ENCODE measurements at regions not wholly inside any gene's neighbourhood (a gene's known extent, or its start where the extent isn't known, plus 50 kb on each side); places are given as distances from the start of the nearest gene placed in this dataset.
"Not testable (repeated sequence)": the region's sequence is repeated elsewhere in the genome, so short reads cannot be mapped to it uniquely, and the experiment has no call there.

DNA sequence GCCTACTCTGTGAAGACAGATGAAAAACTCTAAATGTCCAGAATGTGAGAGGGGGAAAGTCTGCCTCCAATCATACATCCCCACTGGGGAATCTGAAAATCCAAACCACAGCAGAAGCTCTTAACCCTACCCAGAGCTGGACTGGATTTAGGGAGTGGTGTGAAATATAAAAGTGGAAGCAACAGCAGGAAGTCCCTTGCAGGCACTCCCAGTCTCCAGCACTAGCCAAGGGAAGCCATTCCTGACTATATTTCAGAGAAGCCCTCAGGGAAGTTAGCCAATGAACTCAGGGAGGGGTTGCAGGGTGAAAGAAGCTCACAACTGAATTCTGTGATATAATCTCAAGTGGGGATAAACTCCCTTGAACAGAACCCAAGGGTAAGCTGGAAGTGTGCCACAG, 51.5 kb downstream of the CRPPA start:
- no peak for DNase-seq (ENCODE audit: low spot score)

DNA sequence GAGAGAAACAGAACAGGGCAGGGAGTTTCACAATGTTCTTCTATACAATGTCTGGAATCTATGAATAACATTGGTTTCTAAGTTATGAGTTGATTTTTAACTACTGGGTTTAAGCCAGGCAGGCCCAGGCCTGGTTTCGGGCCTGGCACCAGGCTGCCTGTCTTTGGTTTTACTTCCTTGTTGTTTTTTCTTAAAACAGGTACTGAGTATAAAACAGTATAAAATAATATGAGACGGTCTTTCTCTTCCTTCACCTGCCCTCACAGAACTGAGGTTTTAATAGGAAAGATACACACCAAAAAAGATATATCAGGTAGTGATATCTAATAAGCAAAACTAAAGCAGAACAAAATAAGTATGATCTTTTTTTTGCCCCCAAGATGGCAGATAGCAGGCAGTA, 52.0 kb downstream of the CRPPA start:
- not testable (repeated sequence) for DNase-seq (ENCODE audit: low spot score)

DNA sequence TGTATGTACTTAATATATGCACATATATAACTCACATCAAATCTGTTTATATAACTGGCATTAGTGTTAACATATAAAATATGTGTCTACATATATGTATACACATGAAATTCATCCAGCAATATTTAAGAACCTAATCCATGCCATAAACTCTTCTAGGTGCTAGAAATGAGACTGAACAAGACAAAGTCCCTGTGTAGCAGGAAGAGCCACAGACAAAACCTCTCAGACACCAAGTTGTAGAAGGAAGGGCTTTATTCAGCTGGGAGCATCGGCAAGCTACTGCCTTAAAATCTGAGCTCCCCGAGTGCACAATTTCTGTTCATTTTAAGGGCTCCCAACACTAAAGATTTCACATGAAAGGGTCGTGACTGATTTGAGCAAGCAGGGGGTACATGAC, 52.5 kb downstream of the CRPPA start:
- DNase-seq (ENCODE audit: low spot score) = no peak

DNA sequence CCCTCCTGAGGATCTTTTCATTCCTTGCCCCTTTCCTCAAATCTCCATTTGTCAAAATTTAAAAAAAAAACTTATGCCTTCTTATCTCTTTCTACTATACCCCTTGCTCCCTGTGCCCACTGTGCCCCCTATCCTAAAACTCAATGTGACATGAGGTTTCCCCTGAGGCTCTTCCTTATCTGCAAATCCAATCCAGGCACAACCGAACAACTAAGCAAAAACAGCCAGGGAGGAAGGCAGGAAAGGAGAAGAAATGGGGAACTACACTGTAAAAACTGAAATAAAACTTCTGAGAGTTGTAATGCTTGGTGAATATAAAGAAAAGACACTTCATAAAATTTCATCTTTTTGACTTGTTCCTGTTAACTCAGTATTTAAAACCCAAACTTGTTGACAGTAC, 54.2 kb downstream of the CRPPA start:
- DNase-seq (ENCODE audit: low spot score) = no peak

DNA sequence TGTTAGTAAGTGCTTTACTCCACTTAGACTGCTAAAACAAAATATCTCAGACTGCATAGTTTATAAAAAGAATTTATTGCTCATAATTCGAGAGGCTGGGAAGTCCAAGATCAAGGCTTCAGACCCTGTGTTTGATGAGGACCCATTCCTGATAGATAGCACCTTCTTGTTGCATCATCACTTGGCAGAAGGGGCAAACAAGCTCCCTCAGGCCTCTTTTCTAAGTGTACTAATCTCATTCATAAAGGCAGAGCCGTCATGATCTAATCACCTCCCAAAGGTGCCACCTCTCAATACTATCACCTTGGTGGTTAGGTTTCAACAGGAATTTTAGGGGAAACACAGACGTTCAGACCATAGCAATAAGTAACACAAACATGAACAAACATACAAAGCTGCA, 55.4 kb downstream of the CRPPA start:
- no peak for DNase-seq (ENCODE audit: low spot score)

DNA sequence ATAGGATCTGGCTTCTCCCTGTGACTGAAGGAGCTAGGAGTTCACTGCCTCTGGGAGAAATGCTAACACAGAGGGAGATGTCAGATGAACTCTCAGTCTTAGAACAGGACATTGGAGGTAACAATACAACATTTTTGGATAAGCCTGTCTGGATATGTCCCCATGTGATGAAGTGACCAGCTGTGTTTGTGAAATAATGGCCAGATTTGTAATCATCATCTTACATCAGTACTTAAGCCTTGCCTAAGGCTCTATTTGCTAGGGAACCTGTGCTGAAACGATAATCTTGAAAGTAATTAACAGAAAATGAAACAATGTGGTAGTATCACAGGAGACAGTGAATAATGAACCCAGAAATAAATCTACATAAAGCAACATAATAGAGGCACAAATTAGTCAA, 56.2 kb downstream of the CRPPA start:
- DNase-seq (ENCODE audit: low spot score) = no peak

DNA sequence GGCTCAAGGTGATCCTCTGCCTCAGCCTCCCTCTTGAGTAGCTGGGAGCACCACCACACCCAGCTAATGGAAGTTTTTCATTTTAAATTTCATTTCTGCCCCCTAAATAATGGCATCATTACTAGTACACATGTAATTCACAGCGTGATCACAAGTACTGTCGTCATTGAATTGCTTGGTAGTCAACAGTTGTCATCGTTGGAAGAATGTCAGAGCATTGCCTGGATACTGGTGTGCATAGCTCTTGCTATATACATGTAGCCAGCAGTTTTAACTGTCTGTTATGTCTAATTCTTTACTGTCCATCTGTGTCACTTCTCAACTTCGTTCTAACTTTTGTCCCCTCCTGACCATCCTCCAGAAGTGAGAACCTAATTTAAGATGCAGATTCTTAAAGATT, 62.1 kb downstream of the CRPPA start:
- no peak for DNase-seq (ENCODE audit: low spot score)

DNA sequence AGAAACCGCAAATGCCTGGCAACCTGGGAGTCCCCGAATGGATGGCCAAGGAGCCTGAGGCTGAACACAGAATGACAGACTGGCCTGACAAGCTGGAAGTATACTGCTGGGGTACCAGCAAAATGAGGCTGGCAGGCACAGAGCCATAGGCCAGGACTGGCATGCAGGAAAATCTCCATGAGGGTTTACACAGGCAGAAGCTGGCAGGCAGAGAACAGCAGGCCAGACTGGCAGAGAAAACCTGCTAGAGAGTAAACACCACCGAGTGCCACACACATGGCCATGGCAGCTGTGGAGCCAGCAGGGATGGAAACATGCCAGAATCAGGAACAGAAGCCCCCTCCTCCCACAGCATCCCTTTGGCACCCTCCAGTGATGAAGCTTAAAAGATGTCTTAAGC, 63.4 kb downstream of the CRPPA start:
- DNase-seq (ENCODE audit: low spot score) = no peak

DNA sequence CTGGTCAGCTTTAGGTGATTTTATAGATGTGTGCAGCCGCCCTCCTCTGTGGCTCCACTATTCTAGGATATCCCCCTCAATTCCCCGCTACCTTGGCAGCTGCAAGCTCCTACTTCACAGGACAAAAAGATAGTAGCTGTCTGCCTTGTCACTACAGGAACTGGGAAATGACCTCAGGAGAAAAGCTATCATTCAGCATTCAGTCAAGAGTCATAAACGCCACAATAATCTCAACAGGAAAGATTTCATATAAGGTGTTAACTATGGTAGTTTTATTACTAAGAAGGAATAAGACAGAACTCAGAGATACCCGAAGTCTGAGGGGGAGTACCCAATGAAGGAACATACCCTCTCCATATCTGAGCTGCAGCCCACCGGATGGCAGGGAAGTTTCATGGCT, 63.9 kb downstream of the CRPPA start:
- no peak for DNase-seq (ENCODE audit: low spot score)

DNA sequence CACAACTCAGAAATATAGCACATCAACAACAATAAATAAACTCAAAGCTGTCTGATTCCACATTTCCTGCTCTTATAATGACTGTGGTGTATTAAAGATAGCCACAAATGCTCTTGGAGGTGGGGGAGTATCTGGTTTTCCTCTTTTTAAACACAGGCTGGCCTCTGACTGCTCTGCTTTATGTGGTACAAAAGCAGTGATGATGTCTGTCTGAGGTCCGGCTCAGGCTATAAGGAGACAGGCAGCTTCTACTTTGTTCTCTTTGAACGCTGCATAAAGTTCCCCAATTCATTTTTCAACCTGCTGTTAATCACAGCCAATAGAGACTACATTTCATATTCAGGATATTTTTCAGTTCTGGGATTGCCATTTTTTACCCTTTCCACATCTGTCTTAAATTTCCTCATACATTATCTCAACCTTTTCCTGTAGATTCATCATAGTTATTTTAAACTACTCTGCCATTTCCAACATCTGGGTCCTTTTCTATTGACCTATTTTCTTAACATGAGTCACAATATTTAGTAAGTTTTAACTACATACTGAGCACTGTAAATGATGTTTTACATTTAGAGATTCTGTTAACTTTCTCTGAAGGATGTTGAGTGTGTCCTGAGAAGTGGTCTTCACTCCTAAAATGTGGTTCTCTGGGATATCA, 64.9 kb downstream of the CRPPA start:
- no peak for DNase-seq (ENCODE audit: low spot score)

DNA sequence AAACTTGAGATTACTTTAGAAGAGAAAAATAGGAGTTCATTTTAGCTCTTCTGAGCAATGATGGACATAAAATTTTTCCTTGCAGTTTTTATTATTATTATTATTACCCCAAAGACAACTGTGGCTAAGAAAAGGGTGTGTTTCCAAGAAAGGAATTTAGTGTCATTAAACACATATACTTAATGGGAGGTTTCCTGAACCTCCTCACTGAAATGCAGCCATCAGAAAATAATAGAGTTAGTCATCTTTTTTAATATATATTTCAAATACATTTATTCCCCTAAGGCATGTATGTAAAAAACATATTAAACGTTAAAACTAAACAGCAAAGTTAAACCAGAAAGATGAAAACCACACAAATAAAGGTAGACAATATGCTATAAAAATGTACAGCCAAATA, 66.8 kb downstream of the CRPPA start:
- DNase-seq (ENCODE audit: low spot score) = no peak

DNA sequence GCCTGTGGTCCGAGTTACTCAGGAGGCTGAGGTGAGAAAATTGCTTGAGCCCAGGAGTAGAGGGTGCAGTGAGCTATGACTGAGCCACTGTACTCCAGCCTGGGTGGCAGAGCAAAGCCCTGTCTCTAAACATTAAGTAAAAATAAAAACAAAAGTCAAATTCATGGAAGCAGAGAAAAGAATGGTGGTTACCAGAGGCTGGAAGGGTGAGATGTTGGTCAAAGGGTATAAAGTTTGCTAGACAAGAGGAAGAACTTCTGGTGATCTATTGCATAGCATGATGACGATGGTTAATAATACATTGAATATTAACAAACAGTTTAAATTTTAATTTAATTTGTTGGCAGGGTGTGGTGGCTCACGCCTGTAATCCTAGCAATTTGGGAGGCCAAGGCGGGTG, 68.1 kb downstream of the CRPPA start:
- no peak for DNase-seq (ENCODE audit: low spot score)

DNA sequence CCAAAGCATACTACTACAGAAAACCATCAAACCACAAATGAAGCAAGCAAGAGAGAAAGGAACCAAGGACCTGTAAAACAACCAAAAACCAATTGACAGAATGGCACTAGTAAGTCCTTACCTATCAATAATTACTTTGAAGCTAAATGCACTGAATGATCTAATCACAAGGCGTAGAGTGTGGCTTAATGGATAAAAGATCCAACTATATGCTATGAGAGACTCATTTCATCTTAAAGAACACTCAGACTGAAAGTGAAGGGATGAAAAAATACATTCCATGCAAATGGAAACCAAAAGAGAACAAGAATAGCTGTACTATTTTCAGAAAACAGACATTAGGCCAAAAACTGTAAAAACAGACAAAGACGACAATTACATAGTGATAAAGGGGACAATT, 70.7 kb downstream of the CRPPA start:
- no peak for DNase-seq (ENCODE audit: low spot score)

DNA sequence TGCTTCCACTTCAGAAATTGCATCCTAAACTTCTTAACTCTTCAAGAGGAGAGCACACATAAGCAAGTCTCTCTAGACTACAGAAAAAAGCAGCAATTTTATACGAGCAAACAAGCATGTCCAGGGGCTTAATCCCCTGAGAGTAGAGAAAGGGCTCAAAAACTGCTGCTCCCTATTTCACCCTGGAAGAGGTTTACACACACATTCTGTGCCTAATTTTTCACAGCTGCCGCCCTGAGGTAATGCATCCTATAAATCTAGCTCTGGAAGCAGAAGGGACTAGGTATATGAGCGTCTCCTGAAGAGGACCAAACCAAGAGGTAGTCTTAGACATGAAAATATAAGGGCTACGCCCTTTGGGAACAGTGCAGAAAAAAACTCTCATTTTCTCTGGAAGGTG, 73.1 kb downstream of the CRPPA start:
- no peak for DNase-seq (ENCODE audit: low spot score)

DNA sequence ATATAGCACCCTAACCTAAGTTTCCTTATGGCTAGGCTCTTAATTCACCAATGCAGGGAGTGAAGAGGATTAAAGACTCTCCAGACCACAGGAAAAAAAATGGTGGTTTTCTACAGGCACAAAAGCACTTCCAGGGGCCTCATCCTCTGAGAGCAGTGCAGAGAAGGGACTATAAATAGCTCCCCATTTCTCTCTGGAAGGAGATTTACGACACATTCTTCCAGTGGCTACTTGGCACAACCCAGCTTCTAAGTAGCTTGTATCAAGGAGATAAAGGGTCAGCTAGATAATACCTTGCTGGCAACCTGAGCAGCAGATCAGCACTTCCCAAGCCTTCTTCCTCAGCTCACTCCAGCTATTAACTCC, 73.5 kb downstream of the CRPPA start:
- no peak for DNase-seq (ENCODE audit: low spot score)

DNA sequence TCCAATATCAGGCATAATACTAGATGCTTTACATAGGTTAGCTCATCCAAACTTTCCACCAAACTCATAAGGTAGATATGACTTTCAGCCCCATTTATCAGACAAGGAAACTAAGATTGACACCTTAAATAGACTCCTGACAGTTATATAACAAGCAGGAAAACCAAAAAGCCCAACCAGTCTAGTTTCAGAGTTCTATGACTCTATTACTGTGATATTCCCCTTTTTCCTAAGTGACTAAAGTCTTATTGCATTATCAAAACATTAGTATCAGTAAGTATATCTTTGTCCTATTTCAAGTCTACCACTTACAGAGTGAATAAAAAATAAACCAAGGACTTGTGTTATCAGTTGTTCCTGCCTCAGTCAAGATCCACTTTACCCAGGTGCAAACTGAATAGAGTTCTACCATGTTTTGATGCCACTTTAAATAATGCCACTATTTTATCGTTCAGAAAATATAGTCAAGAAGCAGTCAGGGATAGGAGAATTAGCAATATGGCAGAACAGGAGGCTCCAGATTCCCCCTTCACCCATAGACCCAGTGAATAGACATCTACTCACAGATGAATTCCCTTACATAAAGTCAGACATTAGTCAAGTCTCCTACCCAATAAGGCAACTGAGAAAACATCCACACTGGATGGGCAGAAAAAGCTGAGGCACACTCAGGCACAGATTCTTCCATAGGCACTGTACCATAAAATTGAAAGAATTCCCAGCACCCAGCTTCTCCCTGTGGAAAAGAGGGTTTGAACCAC, 74.1 kb downstream of the CRPPA start:
- DNase-seq (ENCODE audit: low spot score) = no peak

DNA sequence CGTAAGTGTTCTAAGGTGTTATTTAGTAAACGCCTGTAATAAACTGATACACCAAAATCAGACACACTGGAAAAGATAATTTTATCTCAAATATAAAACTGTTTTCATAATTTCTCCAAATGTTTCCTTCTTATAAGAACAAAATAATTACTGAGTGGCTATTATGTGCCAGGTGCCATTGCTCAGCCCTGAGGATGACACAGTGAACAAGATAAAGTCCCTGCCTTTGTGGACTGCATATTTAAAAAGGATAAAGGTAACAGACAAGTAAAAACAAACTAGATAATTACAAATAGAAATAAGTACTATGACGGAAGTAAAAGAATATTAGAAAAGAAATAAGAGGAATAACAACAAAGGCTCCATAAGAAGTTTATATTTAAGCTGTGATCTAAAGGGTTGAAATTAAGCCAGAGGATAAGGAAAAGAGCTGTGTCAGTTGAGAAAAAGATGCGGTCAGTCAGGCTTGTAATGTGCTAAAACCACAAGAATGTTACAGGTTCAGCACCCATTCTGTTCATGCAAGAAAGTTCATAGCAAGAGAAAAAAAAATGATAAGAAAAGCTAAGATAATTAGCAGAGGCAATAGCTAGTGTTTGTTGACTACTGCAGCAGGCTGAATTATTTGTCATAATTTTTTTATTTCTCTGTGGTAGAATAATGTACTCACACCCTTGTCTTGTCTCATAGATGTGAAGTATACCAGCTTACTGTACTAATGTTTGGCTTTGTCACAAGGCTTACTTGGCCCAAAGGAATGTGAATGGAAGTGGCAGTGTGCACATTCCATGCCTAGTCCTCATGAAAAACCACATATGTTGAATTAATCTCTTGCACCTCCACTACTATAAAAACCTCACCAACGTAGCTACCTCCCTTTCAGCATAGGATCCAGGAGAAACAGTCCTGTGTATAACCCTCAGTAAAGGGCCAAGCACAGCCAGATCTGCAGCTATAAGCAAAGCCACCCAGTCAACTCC, 75.1 kb downstream of the CRPPA start:
- no peak for DNase-seq (ENCODE audit: low spot score)

DNA sequence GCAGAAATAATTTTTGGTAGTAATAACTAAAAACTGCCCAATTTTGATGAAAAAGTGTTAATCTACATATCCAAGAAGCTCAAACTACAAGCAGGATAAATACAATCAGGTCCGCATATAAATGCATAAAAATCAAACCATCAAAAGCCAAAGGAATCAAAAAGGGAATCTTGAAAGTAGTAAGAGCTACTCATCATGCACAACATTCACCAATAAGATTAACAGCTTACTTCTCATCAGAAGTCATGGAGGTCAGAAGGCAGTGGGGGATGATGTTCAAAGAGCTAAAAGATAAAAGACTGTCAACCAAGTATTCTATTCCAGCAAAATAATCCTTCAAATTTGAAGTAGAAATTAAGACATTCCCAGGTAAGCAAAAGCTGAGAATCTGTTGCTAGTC, 76.4 kb downstream of the CRPPA start:
- no peak for DNase-seq (ENCODE audit: low spot score)

DNA sequence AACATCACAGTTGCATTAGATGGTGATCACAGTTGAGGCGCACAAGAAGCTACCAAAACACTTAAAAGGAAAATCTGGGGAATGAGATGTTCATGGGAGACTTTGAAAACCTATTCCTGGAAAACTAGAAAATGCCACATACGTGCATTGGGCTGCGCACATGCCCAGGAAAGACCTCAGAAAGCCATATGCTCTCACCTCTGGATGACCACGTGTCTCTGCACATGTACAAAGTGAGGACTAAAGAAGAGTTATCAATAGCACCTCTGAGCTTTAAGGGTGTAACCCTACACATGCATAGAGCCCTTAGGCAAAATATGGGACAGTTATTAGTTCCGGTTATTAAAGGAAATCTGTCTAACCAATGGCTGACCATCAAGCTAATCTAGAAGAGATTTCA, 77.7 kb downstream of the CRPPA start:
- DNase-seq (ENCODE audit: low spot score) = no peak

DNA sequence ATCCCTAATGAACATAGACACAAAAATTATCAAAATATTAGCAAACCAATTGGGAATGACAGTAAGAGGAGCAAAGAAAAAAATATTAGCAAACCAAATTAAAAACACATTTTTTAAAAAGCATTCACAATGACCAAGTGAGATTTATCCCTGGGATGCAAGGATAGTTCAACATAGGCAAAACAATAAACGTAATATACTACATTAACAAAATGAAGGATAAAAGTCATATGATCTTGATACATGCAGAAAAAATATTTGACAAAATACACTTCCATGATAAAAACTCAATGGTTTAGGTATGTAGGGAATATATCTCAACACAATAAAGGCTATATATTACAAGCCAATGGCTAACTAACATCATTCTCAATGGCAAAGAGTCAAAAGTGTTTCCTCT, 83.3 kb downstream of the CRPPA start:
- no peak for DNase-seq (ENCODE audit: low spot score)

DNA sequence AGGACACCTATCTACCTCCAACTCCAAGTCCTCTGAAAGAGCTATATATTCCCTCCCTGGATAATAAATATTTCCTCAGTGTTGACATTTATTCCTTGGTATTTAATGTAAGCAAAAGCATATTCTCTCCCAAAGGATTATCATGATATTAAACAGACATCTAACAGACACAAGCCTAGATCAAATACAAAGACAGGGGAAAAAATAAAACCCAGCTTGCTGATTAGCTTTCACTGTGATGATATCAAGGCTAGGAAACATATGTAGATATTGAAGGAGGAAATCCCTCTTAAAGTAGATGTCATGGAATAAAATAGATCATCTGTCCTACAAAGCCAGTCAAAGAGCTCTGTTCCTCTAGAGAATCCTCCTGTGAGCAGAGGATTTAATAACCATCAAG, 95.2 kb downstream of the CRPPA start:
- no peak for DNase-seq (ENCODE audit: low spot score)

DNA sequence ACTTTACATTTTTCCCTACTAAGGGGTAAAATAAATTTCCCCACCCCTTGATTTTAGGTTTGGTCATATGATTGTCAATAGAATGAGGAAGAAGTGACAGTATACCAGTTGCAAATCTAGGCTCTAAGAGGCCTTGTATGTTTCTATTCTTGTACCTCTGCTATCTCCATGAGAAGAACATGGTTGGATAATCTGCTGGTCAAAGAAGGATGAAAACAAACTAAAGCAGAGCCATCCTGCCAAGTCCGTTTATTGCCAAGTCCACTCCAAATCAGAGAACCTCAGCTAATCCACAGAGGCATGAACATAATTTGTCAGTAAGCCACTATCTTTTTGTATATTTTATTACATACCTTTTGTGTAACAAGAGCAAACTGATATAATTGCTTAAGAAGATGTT, 98.0 kb downstream of the CRPPA start:
- no peak for DNase-seq (ENCODE audit: low spot score)

All from SK-N-DZ (cell line).